ENCODE measurements at regions not wholly inside any gene's neighbourhood (a gene's known extent, or its start where the extent isn't known, plus 50 kb on each side); places are given as distances from the start of the nearest gene placed in this dataset.

GRCh38 chr22:48541401-48542098 lies 1286.1 kb downstream of the BRD1 start:
- no peak for TF ChIP-seq EZH2 (IDR thresholded peaks at IDR 0.05; ENCODE audit: borderline replicate concordance, insufficient read depth, low read depth, low read length, poor library complexity, severe bottlenecking)
- no peak for TF ChIP-seq CTCF (IDR thresholded peaks at IDR 0.05)
- WGBS (ENCODE audit: insufficient coverage), result 60% methylated on average over 15 of the region's 16 CpGs
- Histone ChIP-seq H3K4me2 (replicated peaks; ENCODE audit: low read depth, low read length, poor library complexity, severe bottlenecking) (no peak overlapping the region), H2AFZ (ENCODE audit: insufficient read depth, low read depth, low read length, poor library complexity, severe bottlenecking) (no peak overlapping the region), H3K36me3 (replicated peaks in 1 of 2; ENCODE audit: control extremely low read depth in 1 of 2, control insufficient read depth in 1 of 2, extremely low read depth in 1 of 2, insufficient read depth in 2 of 2, low read length in 1 of 2) (no peaks in the 10 kb centered on the region), H3K27ac (ENCODE audit: low read length in 2 of 2) (no peak overlapping the region), H4K20me1 (ENCODE audit: control insufficient read depth, insufficient read depth, low read length, poor library complexity, severe bottlenecking) (no peaks in the 10 kb centered on the region), H3K27me3 (replicated peaks in 1 of 4; ENCODE audit: control extremely low read depth in 1 of 4, control insufficient read depth in 3 of 4, insufficient read depth in 4 of 4, low read length in 3 of 4) (no peaks in the 10 kb centered on the region), H3K4me1 (ENCODE audit: control insufficient read depth in 2 of 2, insufficient read depth in 2 of 2, low read length in 2 of 2) (no peaks in the 10 kb centered on the region), H3K79me2 (ENCODE audit: control insufficient read depth, insufficient read depth, low read length) (no peaks in the 10 kb centered on the region), H3K9me3 (ENCODE audit: control extremely low read depth in 1 of 3, control insufficient read depth in 2 of 3, insufficient read depth in 1 of 3, low read length in 2 of 3) (peaks cover 0 to 28% (median 0%) of the 10 kb centered on the region in 3 donors), H3K4me3 (ENCODE audit: control extremely low read depth in 1 of 5, extremely low read depth in 1 of 5, insufficient read depth in 1 of 5, low read depth in 2 of 5, low read length in 4 of 5) (no peak overlapping the region), H3K9ac (ENCODE audit: low read length) (no peak overlapping the region)
- ATAC-seq (ENCODE audit: low read depth), result no peak
- H3K9me3 Mint-ChIP-seq (ENCODE audit: insufficient read depth), result no peaks in the 10 kb centered on the region
- ChIA-PET CTCF (no interaction called here), POLR2A (no interaction called here)
- DNase-seq, result no peak
- no peaks in the 10 kb centered on the region for H3K4me1 Mint-ChIP-seq
- peaks cover 3% of the 10 kb centered on the region for H3K27me3 Mint-ChIP-seq
- no peak overlapping the region for H3K4me3 Mint-ChIP-seq
- no peak overlapping the region for H3K27ac Mint-ChIP-seq
- intact Hi-C loops (cut with micrococcal nuclease), result no loop called here

- H3K4me3 Mint-ChIP-seq, result no peak overlapping the region
- H3K27me3 Mint-ChIP-seq, result peaks cover 3% of the 10 kb centered on the region
- WGBS (ENCODE audit: insufficient coverage), result 93% methylated on average over 11 of the region's 12 CpGs
- no peak overlapping the region for H3K4me2 ChIP-seq (replicated peaks; ENCODE audit: low read depth, low read length, poor library complexity, severe bottlenecking)
- no peaks in the 10 kb centered on the region for H3K4me1 Mint-ChIP-seq
- H3K9me3 ChIP-seq (ENCODE audit: control extremely low read depth in 1 of 3, control insufficient read depth in 2 of 3, insufficient read depth in 1 of 3, low read length in 2 of 3), result peaks cover 0 to 18% (median 0%) of the 10 kb centered on the region in 3 donors
- DNase-seq (no peak), ATAC-seq (ENCODE audit: low read depth) (no peak)
- no peaks in the 10 kb centered on the region for H3K4me1 ChIP-seq (ENCODE audit: control insufficient read depth in 2 of 2, insufficient read depth in 2 of 2, low read length in 2 of 2)
- H4K20me1 ChIP-seq (ENCODE audit: control insufficient read depth, insufficient read depth, low read length, poor library complexity, severe bottlenecking), result no peaks in the 10 kb centered on the region
- no peak overlapping the region for H3K9ac ChIP-seq (ENCODE audit: low read length)
- H3K27ac ChIP-seq (ENCODE audit: low read length in 2 of 2), result no peak overlapping the region
- no peak overlapping the region for H3K4me3 ChIP-seq (ENCODE audit: control extremely low read depth in 1 of 5, extremely low read depth in 1 of 5, insufficient read depth in 1 of 5, low read depth in 2 of 5, low read length in 4 of 5)
- H2AFZ ChIP-seq (ENCODE audit: insufficient read depth, low read depth, low read length, poor library complexity, severe bottlenecking), result no peak overlapping the region
- H3K27me3 ChIP-seq (replicated peaks in 1 of 4; ENCODE audit: control extremely low read depth in 1 of 4, control insufficient read depth in 3 of 4, insufficient read depth in 4 of 4, low read length in 3 of 4), result no peaks in the 10 kb centered on the region
- ChIA-PET POLR2A (no interaction called here), CTCF (no interaction called here)
- TF ChIP-seq CTCF (IDR thresholded peaks at IDR 0.05) (no peak), EZH2 (IDR thresholded peaks at IDR 0.05; ENCODE audit: borderline replicate concordance, insufficient read depth, low read depth, low read length, poor library complexity, severe bottlenecking) (no peak)
- H3K79me2 ChIP-seq (ENCODE audit: control insufficient read depth, insufficient read depth, low read length), result no peaks in the 10 kb centered on the region
- H3K27ac Mint-ChIP-seq, result no peak overlapping the region
- intact Hi-C loops (cut with micrococcal nuclease), result no loop called here
- no peaks in the 10 kb centered on the region for H3K36me3 ChIP-seq (replicated peaks in 1 of 2; ENCODE audit: control extremely low read depth in 1 of 2, control insufficient read depth in 1 of 2, extremely low read depth in 1 of 2, insufficient read depth in 2 of 2, low read length in 1 of 2)
- H3K9me3 Mint-ChIP-seq (ENCODE audit: insufficient read depth), result no peaks in the 10 kb centered on the region
Measured at GRCh38 chr22:48539261-48539660, 1288.4 kb downstream of the BRD1 start.
